ENCODE measurements at regions not wholly inside any gene's neighbourhood (a gene's known extent, or its start where the extent isn't known, plus 50 kb on each side); places are given as distances from the start of the nearest gene placed in this dataset.

GRCh38 chr3:161794551-161794950, 297.9 kb downstream of the OTOL1 start:
- CTCF ChIA-PET, result no interaction called here
- POLR2A ChIA-PET, result no interaction called here

DNA sequence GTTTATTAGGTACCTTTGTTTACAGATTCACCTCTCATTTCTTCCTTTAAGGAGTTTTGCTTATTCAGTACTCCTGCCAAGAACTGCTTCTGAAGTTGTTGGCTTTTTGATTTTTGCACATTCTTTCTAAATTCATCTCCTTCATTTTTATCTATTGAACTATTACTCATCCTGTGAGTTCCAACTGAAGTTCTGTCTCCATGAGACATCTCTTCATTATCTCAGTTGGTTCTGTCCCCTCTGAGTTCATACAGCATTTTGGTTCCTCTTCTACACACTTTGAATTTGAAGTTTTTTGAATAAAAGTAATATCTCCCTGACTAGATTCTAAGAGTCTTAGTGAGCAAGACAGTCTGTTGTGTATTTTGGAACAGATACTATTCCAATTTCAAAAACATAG, 299.7 kb downstream of the OTOL1 start:
- ChIA-PET CTCF (no interaction called here), POLR2A (no interaction called here)

GRCh38 chr3:161796780-161797179, 300.2 kb downstream of the OTOL1 start:
- CTCF ChIA-PET, result no interaction called here

DNA sequence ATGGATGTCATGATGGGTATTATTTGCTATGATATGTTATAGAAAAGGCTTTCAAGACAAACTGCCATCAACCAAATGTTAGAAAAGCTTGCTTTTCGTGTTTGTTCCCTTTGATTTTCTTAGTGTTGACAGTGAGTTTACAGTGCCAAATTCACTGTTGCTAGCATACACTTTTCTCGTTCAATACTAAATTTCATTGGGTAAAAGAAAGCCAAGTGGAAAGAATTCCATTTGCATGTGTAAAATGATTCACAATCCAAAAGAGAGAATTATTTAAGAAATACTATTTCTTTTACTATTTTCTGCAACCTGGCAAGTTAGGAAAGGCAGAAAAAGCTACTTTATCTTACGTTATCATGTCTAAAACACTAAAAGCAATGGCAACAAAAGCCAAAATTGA, 301.4 kb downstream of the OTOL1 start:
- ChIA-PET CTCF (no interaction called here), POLR2A (no interaction called here)

More at GRCh38 chr3:161796780-161797179, 300.2 kb downstream of the OTOL1 start:
- POLR2A ChIA-PET, result no interaction called here

DNA sequence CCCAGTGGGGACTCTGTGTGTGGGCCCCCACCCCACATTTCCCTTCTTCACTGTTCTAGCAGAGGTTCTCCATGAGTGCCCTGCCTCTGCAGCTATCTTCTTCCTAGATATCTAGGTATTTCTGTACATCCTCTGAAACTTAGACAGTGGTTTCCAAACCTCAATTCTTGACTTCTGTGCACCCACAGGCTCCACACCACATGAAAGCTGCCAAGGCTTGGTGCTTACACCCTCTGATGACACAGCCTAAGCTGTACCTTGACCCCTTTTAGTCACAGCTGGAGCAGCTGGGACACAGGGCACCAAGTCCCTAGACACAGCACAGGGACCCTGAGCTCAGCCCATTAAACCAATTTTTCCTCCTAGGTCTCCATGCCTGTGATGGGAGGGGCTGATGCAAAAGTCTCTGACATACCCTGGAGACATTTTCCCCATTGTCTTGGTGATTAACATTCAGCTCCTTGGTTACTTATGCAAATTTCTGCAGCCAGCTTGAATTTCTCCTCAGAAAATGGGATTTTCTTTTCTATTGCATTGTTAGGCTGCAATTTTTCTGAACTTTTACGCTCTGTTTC, 304.5 kb downstream of the OTOL1 start:
- POLR2A ChIA-PET, result no interaction called here
- CTCF ChIA-PET, result no interaction called here

GRCh38 chr3:161818106-161818505, 321.5 kb downstream of the OTOL1 start:
- CTCF ChIA-PET, result no interaction called here

GRCh38 chr3:161821591-161821990, 325.0 kb downstream of the OTOL1 start:
- ChIA-PET POLR2A (no interaction called here), CTCF (no interaction called here)

More at GRCh38 chr3:161818106-161818505, 321.5 kb downstream of the OTOL1 start:
- POLR2A ChIA-PET, result no interaction called here

DNA sequence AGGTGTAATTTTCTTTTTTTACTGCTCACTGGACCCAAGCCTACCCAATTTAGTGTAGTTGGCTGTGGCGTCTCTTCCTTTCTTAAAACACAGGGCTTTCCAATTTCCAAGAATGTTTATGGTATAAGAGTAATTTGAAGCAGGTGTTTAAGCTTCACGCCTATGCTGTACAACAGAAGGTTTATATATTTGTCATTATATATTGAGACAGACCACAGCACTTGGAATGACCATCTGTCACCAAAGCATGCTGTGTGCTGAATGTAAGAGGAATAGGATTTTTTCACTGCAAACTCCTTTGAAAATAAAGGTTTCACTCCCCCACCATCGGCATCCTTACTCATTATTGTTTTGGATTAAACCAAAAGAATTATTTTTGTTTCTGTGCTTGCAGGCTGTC, 325.7 kb downstream of the OTOL1 start:
- CTCF ChIA-PET, result no interaction called here
- POLR2A ChIA-PET, result no interaction called here

- ChIA-PET CTCF (no interaction called here), POLR2A (no interaction called here)
Observed at GRCh38 chr3:161823910-161824309, 327.3 kb downstream of the OTOL1 start.

GRCh38 chr3:161838021-161838420, 341.4 kb downstream of the OTOL1 start:
- POLR2A ChIA-PET, result no interaction called here
- CTCF ChIA-PET, result no interaction called here

GRCh38 chr3:161848376-161848775, 351.8 kb downstream of the OTOL1 start:
- ChIA-PET POLR2A (no interaction called here), CTCF (no interaction called here)

- CTCF ChIA-PET, result no interaction called here
- POLR2A ChIA-PET, result no interaction called here
Observed at GRCh38 chr3:161851941-161852566, 355.4 kb downstream of the OTOL1 start.

GRCh38 chr3:161852744-161853143, 356.1 kb downstream of the OTOL1 start:
- CTCF ChIA-PET, result no interaction called here
- POLR2A ChIA-PET, result no interaction called here

DNA sequence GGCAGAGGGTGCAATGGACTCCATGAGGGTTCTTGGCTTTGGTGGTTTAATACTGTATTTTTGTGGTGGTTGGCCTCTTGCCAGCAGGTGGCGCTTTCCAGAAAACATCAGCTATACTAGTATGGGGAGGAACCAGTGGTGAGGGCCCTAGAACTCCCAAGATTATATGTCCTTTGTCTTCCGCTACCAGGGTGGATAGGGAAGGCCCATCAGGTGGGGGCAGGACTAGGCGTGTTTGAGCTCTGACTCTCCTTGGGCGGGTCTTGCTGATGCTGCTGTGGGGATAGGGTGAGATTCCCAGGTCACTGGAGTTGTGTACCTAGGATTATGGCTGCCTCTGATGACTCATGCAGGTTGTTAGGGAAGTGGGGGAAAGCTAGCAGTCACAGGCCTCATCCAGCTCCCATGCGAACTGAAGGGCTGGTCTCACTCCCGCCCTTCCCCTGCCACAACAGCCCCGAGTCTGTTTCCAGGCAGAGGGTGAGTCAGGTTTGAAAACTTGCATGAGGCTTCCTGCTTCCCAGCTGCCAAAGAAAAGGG, 357.7 kb downstream of the OTOL1 start:
- CTCF ChIA-PET, result no interaction called here

GRCh38 chr3:161859057-161859456, 362.4 kb downstream of the OTOL1 start:
- CTCF ChIA-PET, result no interaction called here
- POLR2A ChIA-PET, result no interaction called here

More for the DNA sequence above, 357.7 kb downstream of the OTOL1 start:
- POLR2A ChIA-PET, result no interaction called here

- POLR2A ChIA-PET, result no interaction called here
- CTCF ChIA-PET, result no interaction called here
Observed at GRCh38 chr3:161859865-161860450, 363.4 kb downstream of the OTOL1 start.

GRCh38 chr3:161863775-161864174, 367.2 kb downstream of the OTOL1 start:
- ChIA-PET POLR2A (no interaction called here), CTCF (no interaction called here)

DNA sequence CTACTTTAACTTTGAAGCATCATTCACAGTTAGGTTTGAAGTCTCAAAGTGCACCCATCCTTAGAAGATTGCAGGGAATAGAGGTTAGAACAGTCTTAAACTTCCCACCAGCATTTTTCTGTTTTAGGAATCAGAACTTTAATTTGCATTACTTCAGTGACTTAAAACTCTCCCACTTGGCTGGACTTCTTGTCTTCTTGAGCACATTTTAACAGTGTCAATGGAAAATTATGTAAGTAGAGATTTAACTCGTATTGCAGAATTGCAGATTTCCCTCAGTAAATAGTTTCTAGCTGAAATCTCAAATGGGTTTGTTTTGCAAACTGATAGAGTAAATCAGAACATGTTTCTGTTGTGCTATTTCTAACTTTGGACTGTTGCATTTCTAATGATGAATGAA, 369.6 kb downstream of the OTOL1 start:
- ChIA-PET CTCF (no interaction called here), POLR2A (no interaction called here)

GRCh38 chr3:161875483-161875882, 378.9 kb downstream of the OTOL1 start:
- POLR2A ChIA-PET, result no interaction called here
- CTCF ChIA-PET, result no interaction called here

- ChIA-PET CTCF (no interaction called here), POLR2A (no interaction called here)
Observed at GRCh38 chr3:161879470-161879869, 382.9 kb downstream of the OTOL1 start.

DNA sequence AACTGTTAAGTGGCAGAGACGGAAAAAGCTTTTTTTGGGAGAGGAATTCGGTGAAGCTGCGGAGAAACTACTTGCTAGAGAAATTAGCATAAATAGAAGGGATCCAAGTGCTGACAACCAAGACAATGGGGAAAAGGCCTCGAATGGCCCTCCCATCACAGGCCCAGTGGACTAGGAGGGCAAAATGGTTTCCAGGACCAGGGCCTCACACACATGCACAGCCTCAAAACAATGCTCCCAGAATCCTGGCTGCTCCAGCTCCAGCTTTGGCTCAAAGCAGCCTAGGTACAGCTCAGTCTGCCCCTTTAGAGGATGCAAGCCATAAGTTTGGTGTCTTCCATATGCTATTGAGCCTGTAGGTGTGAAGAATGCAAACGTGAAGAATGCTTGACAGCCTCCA, 388.2 kb downstream of the OTOL1 start:
- POLR2A ChIA-PET, result no interaction called here
- CTCF ChIA-PET, result no interaction called here

- ChIA-PET POLR2A (no interaction called here), CTCF (no interaction called here)
Observed at GRCh38 chr3:161890147-161890625, 393.6 kb downstream of the OTOL1 start.
